ENCODE measurements at regions not wholly inside any gene's neighbourhood (a gene's known extent, or its start where the extent isn't known, plus 50 kb on each side); places are given as distances from the start of the nearest gene placed in this dataset.

GRCh38 chrX:39929379-39930025 is 168.3 kb downstream of the BCOR start:
- H3K27ac ChIP-seq (ENCODE audit: extremely low read depth, low read depth, low read length): no peak overlapping the region
- no peaks in the 10 kb centered on the region for H3K79me2 ChIP-seq (ENCODE audit: control insufficient read depth, insufficient read depth, low read length)
- no peaks in the 10 kb centered on the region; a peak in 1 of 5 replicates for H3K27me3 ChIP-seq (ENCODE audit: control insufficient read depth in 2 of 2, insufficient read depth in 2 of 2, low read length in 2 of 2)
- FAIRE-seq (no peak), ATAC-seq (no peak), DNase-seq (ENCODE audit: extremely low read depth in 1 of 4, low spot score in 3 of 4) (no peak)
- no peaks in the 10 kb centered on the region for H3K9me1 ChIP-seq (ENCODE audit: control insufficient read depth, insufficient read depth, low read length)
- POLR2A ChIA-PET: interaction anchor here (0.8 kb wide), 1 partner anchor 397 kb away, joined by 3 read pairs; no protein-coding TSS in a partner anchor
- no peak overlapping the region for H3K4me2 ChIP-seq (ENCODE audit: insufficient read depth, low read length)
- no peaks in the 10 kb centered on the region; a peak in 1 of 5 replicates for H3K4me1 ChIP-seq (replicated peaks in 1 of 2; ENCODE audit: control insufficient read depth in 2 of 2, insufficient read depth in 2 of 2, low read length in 2 of 2)
- no peak for TF ChIP-seq MYNN (IDR thresholded peaks at IDR 0.05)
- no peak for TF ChIP-seq MYNN (CRISPR knock-in tag; IDR thresholded peaks at IDR 0.05)
- no peak for TF ChIP-seq ARID1B (IDR thresholded peaks at IDR 0.05)
- no peak for TF ChIP-seq L3MBTL2 (IDR thresholded peaks at IDR 0.05)
- no peak for TF ChIP-seq ZNF239 (CRISPR knock-in tag; IDR thresholded peaks at IDR 0.05)
- CTCF ChIA-PET (ENCODE audit: low intra/inter-chr PET ratio): no interaction called here
- no peak overlapping the region for H2AFZ ChIP-seq (ENCODE audit: low read depth, low read length)
- H3K9me3 ChIP-seq (replicated peaks; ENCODE audit: control insufficient read depth, insufficient read depth, low read depth, low read length): no peaks in the 10 kb centered on the region
- in situ Hi-C loops (cut with MboI) (no loop called here), intact Hi-C loops (cut with micrococcal nuclease) (no loop called here)
- H3K36me3 ChIP-seq (ENCODE audit: control insufficient read depth, insufficient read depth, low read length): no peaks in the 10 kb centered on the region
- no peaks in the 10 kb centered on the region for H4K20me1 ChIP-seq (replicated peaks; ENCODE audit: control insufficient read depth, insufficient read depth, low read length)
- WGBS (ENCODE audit: insufficient coverage, low coverage, missing lambda C conversion rate): 44% methylated on average over 11 of the region's 13 CpGs
- no peak overlapping the region for H3K4me3 ChIP-seq
- no peak overlapping the region for H3K9ac ChIP-seq (ENCODE audit: insufficient read depth in 1 of 2, low read depth in 2 of 2, low read length in 2 of 2)
- no TSS peak for BruUV-seq (replicated peaks)

DNA sequence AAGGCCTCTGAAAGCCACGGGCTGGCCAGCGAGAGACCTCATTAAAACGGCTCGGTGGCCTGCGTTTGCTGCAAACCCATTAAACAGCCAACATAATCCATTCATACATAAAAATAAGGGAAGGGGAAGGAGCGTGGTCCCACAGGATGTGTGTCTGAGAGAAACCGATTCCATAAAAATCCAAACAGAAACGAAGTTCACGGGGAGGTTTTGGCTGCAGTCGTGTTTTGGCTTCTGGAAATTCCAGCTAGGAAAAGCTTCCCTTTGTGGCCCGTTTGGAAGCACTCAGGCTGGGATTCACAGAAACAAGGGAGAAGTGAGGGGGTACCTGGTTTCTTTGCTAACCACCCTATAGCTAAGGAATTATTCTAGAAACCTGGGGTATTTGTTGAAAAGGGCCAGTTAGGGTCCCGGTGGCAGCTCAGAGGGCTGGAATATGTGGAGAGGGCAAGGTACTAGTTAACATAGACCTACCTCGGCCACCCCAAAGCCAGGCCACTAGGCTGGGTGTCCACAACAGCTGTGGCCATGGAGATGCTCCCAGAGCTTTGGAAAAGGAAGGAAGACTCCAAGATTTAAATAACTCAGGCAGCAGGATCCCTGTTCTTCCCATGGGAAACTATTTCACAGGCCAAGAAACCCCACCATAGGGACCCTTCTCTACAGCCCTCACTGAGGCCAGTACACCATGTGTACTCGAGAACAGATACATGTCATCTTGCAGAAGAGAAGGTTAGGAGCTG is 166.8 kb downstream of the BCOR start:
- Histone ChIP-seq H3K9ac (ENCODE audit: insufficient read depth in 1 of 2, low read depth in 2 of 2, low read length in 2 of 2) (no peak overlapping the region), H3K4me2 (ENCODE audit: insufficient read depth, low read length) (no peak overlapping the region), H4K20me1 (replicated peaks; ENCODE audit: control insufficient read depth, insufficient read depth, low read length) (no peaks in the 10 kb centered on the region), H3K79me2 (ENCODE audit: control insufficient read depth, insufficient read depth, low read length) (no peaks in the 10 kb centered on the region), H2AFZ (ENCODE audit: low read depth, low read length) (no peak overlapping the region), H3K4me1 (replicated peaks in 1 of 2; ENCODE audit: control insufficient read depth in 2 of 2, insufficient read depth in 2 of 2, low read length in 2 of 2) (peaks cover 0 to 5% of the 10 kb centered on the region in 2 experiments; a peak in 2 of 5 replicates), H3K9me1 (ENCODE audit: control insufficient read depth, insufficient read depth, low read length) (no peaks in the 10 kb centered on the region), H3K27me3 (ENCODE audit: control insufficient read depth in 2 of 2, insufficient read depth in 2 of 2, low read length in 2 of 2) (no peaks in the 10 kb centered on the region; a peak in 1 of 5 replicates), H3K27ac (ENCODE audit: extremely low read depth, low read depth, low read length) (no peak overlapping the region), H3K36me3 (ENCODE audit: control insufficient read depth, insufficient read depth, low read length) (no peaks in the 10 kb centered on the region), H3K9me3 (replicated peaks; ENCODE audit: control insufficient read depth, insufficient read depth, low read depth, low read length) (no peaks in the 10 kb centered on the region), H3K4me3 (no peak overlapping the region)
- BruUV-seq (replicated peaks): no TSS peak
- POLR2A ChIA-PET: interaction anchor here (0.6 kb wide), 2 partner anchors 17 to 1157 kb away, joined by 3 to 4 read pairs; no protein-coding TSS in a partner anchor
- intact Hi-C loops (cut with micrococcal nuclease): no loop called here
- in situ Hi-C loops (cut with MboI): no loop called here
- DNase-seq (ENCODE audit: extremely low read depth in 1 of 4, low spot score in 3 of 4) (no peak), FAIRE-seq (no peak), ATAC-seq (no peak)
- CTCF ChIA-PET (ENCODE audit: low intra/inter-chr PET ratio): no interaction called here
- WGBS (ENCODE audit: insufficient coverage, low coverage, missing lambda C conversion rate): 23% methylated on average over 12 of the region's 14 CpGs
- TF ChIP-seq NCOA4 (IDR thresholded peaks at IDR 0.05; ENCODE audit: partially characterized antibody) (no peak), CBFB (CRISPR knock-in tag; IDR thresholded peaks at IDR 0.05) (no peak), KLF10 (CRISPR knock-in tag; IDR thresholded peaks at IDR 0.05) (no peak), ZHX1 (conservative IDR thresholded peaks at IDR 0.05; ENCODE audit: low read length) (no peak), PRMT5 (CRISPR knock-in tag; IDR thresholded peaks at IDR 0.05) (no peak), HNRNPK (IDR thresholded peaks at IDR 0.05; ENCODE audit: low read depth, low read length, poor library complexity, severe bottlenecking) (no peak), ZNF740 (CRISPR knock-in tag; IDR thresholded peaks at IDR 0.05) (no peak), ZNF740 (tag; IDR thresholded peaks at IDR 0.05) (no peak)
